Spleen (tissue), 7 donors: ENCODE measurements at regions not wholly inside any gene's neighbourhood (a gene's known extent, or its start where the extent isn't known, plus 50 kb on each side); places are given as distances from the start of the nearest gene placed in this dataset.
"Not testable (repeated sequence)": the region's sequence is repeated elsewhere in the genome, so short reads cannot be mapped to it uniquely, and the experiment has no call there.

Source experiments
- CTCF ChIP-seq, 11 experiments: fragments of 200-600 bp in 7 of 11; fragments of 450-650 bp in 4 of 11; sonication (generic) in 4 of 11; IDR thresholded peaks in 8 of 11; conservative IDR thresholded peaks in 3 of 11; 1 replicate in 7 of 11; 2 replicates in 4 of 11; pipeline versions ENCODE4 v1.4.0 to v1.8.0; 2016 to 2021; ENCODE audit warnings: antibody characterized with exemption in 11 of 11, inconsistent platforms in 4 of 11, mild to moderate bottlenecking in 1 of 11
- POLR2AphosphoS5 ChIP-seq, 3 donors: sonication (generic); formaldehyde crosslinking; IDR thresholded peaks; one replicate each; pipeline ENCODE4 v1.5.1; 2017; ENCODE audit warnings: antibody characterized with exemption in 3 of 3
- donor health status: DM: no; HTN: no; CAD: no; lungs with moderate emphysema.
- donor health status: DM: no; HTN: no; CAD: no.
- donor health status: DM: no; HTN: no; CAD: no.

- TF ChIP-seq CTCF (IDR thresholded peaks at IDR 0.05 in 8 of 11, conservative IDR thresholded peaks at IDR 0.05 in 3 of 11); POLR2AphosphoS5 (IDR thresholded peaks at IDR 0.05): not testable (repeated sequence)
These were observed 75.4 kb upstream of the ZNF322 start for GRCh38 chr6:26734776-26735472.
